DND-41 (cell line): ENCODE measurements at regions not wholly inside any gene's neighbourhood (a gene's known extent, or its start where the extent isn't known, plus 50 kb on each side); places are given as distances from the start of the nearest gene placed in this dataset.

Source experiments
- ATAC-seq: fragments of 200-7000 bp; cut with Tn5 transposase; 3 replicates; pipeline ENCODE4 v1.9.1; 2021; ENCODE audit warnings: low read depth; ENCODE audit not compliant: insufficient read depth
- DNase-seq: peaks from one replicate; pipeline ENCODE4 v3.0.0-alpha.2; 2020
- H2AFZ ChIP-seq: 2 replicates; pipeline ENCODE4 v1.6.0; 2012; ENCODE audit warnings: low read depth, low read length
- H3K27ac ChIP-seq: 2 replicates; pipeline ENCODE4 v1.5.1; 2012; ENCODE audit warnings: low read length, inconsistent platforms
- H3K27me3 ChIP-seq: fragments of 200-600 bp; sonication (generic); 2 replicates; pipeline ENCODE4 v1.6.0; 2012; ENCODE audit warnings: low read length, mild to moderate bottlenecking, inconsistent platforms; ENCODE audit not compliant: insufficient read depth, poor library complexity
- H3K36me3 ChIP-seq: 2 replicates; pipeline ENCODE4 v1.5.1; 2012; ENCODE audit warnings: low read length, inconsistent platforms; ENCODE audit not compliant: insufficient read depth
- H3K4me1 ChIP-seq: 2 replicates; pipeline ENCODE4 v1.5.1; 2012; ENCODE audit warnings: mild to moderate bottlenecking, low read length; ENCODE audit not compliant: insufficient read depth
- H3K4me2 ChIP-seq: 2 replicates; pipeline ENCODE4 v1.6.0; 2012; ENCODE audit warnings: mild to moderate bottlenecking, moderate library complexity, low read length, inconsistent platforms; ENCODE audit not compliant: insufficient read depth
- H3K4me3 ChIP-seq, 2 experiments: fragments of 200-600 bp in 1 of 2; shearing (Covaris generic) in 1 of 2; 2 replicates each; pipeline ENCODE4 v1.5.1; 2012 to 2016; ENCODE audit warnings: inconsistent platforms in 2 of 2, low read length in 2 of 2, mild to moderate bottlenecking in 2 of 2, low read depth in 1 of 2, moderate library complexity in 1 of 2
- H3K79me2 ChIP-seq: 2 replicates; pipeline ENCODE4 v1.6.0; 2012; ENCODE audit warnings: low read length, inconsistent platforms; ENCODE audit not compliant: insufficient read depth
- H3K9ac ChIP-seq: 2 replicates; pipeline ENCODE4 v1.6.0; 2012; ENCODE audit warnings: low read depth, mild to moderate bottlenecking, inconsistent platforms, low read length, moderate library complexity
- H3K9me3 ChIP-seq: 2 replicates; pipeline ENCODE4 v1.5.1; 2012; ENCODE audit warnings: low read length, moderate library complexity, mild to moderate bottlenecking, inconsistent platforms; ENCODE audit not compliant: insufficient read depth, severe bottlenecking
- H4K20me1 ChIP-seq: 2 replicates; pipeline ENCODE4 v1.6.0; 2012; ENCODE audit warnings: low read length; ENCODE audit not compliant: insufficient read depth
- CTCF ChIP-seq: IDR thresholded peaks from 2 replicates; pipeline ENCODE4 v1.5.1; 2012; ENCODE audit warnings: borderline replicate concordance, low read length, moderate library complexity, mild to moderate bottlenecking; ENCODE audit not compliant: poor library complexity, severe bottlenecking; ENCODE audit errors: extremely low read depth
- EZH2 ChIP-seq: IDR thresholded peaks from 3 replicates; pipeline ENCODE4 v1.6.1; 2012; ENCODE audit warnings: borderline replicate concordance, low read depth, mild to moderate bottlenecking, moderate library complexity, low read length, inconsistent platforms; ENCODE audit not compliant: severe bottlenecking

GRCh38 chr2:156653675-156654074 lies 217.5 kb downstream of the GPD2 start:
- no peaks in the 10 kb centered on the region for H3K36me3 ChIP-seq
- TF ChIP-seq CTCF (no peak), EZH2 (no peak)
- H3K27me3 ChIP-seq = no peaks in the 10 kb centered on the region
- no peaks in the 10 kb centered on the region for H3K4me1 ChIP-seq
- no peak overlapping the region for H3K4me3 ChIP-seq
- H3K27ac ChIP-seq = no peak overlapping the region
- no peak overlapping the region for H2AFZ ChIP-seq
- no peak for DNase-seq
- H3K9ac ChIP-seq = no peak overlapping the region
- ATAC-seq = no peak
- H4K20me1 ChIP-seq = no peaks in the 10 kb centered on the region
- no peaks in the 10 kb centered on the region for H3K79me2 ChIP-seq
- no peak overlapping the region for H3K4me2 ChIP-seq
- H3K9me3 ChIP-seq = no peaks in the 10 kb centered on the region

- TF ChIP-seq CTCF (no peak), EZH2 (no peak)
- DNase-seq (no peak), ATAC-seq (no peak)
- H3K4me2 ChIP-seq = no peak overlapping the region
- H3K9me3 ChIP-seq = no peaks in the 10 kb centered on the region
- no peak overlapping the region for H3K27ac ChIP-seq
- H3K27me3 ChIP-seq = no peaks in the 10 kb centered on the region
- H3K36me3 ChIP-seq = no peaks in the 10 kb centered on the region
- H3K4me1 ChIP-seq = peaks cover 21% of the 10 kb centered on the region
- no peak overlapping the region for H2AFZ ChIP-seq
- H3K79me2 ChIP-seq = no peaks in the 10 kb centered on the region
- no peak overlapping the region for H3K4me3 ChIP-seq
- H3K9ac ChIP-seq = no peak overlapping the region
- no peaks in the 10 kb centered on the region for H4K20me1 ChIP-seq
Observed at GRCh38 chr2:156657809-156658208, 221.6 kb downstream of the GPD2 start.

GRCh38 chr2:156659694-156660093 lies 223.5 kb downstream of the GPD2 start:
- H3K36me3 ChIP-seq = no peaks in the 10 kb centered on the region
- H3K4me1 ChIP-seq = peaks cover 40% of the 10 kb centered on the region
- no peak for ATAC-seq

More at GRCh38 chr2:156659694-156660093, 223.5 kb downstream of the GPD2 start:
- Histone ChIP-seq H2AFZ (no peak overlapping the region), H3K79me2 (no peaks in the 10 kb centered on the region), H3K9ac (no peak overlapping the region), H3K4me2 (no peak overlapping the region), H3K27ac (no peak overlapping the region), H3K9me3 (no peaks in the 10 kb centered on the region), H3K4me3 (no peak overlapping the region), H4K20me1 (no peaks in the 10 kb centered on the region), H3K27me3 (no peaks in the 10 kb centered on the region)
- TF ChIP-seq EZH2 = no peak
- TF ChIP-seq CTCF = no peak
- DNase-seq = no peak
